ENCODE measurements at regions not wholly inside any gene's neighbourhood (a gene's known extent, or its start where the extent isn't known, plus 50 kb on each side); places are given as distances from the start of the nearest gene placed in this dataset.

DNA sequence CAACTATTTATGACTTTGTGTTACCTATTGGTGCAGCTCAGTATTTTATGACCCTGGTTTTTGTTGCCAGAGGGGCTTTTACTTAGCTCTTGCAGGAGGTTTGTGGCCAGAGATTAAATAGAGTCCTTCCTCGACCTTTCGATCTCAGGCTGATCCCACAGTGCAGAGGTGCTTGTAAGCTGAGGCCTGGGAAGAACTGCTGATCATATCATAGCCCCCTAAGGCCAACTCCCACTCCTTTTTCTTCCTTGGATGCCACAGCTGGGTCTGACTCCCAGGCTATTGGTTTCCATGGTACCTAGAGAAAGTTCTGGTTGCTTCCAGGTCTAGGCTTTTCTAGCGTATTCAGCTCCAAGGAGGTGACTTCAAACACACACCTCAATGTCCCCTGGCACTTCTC is 324.9 kb downstream of the FOXO1 start:
- TF ChIP-seq, protein P1, sequence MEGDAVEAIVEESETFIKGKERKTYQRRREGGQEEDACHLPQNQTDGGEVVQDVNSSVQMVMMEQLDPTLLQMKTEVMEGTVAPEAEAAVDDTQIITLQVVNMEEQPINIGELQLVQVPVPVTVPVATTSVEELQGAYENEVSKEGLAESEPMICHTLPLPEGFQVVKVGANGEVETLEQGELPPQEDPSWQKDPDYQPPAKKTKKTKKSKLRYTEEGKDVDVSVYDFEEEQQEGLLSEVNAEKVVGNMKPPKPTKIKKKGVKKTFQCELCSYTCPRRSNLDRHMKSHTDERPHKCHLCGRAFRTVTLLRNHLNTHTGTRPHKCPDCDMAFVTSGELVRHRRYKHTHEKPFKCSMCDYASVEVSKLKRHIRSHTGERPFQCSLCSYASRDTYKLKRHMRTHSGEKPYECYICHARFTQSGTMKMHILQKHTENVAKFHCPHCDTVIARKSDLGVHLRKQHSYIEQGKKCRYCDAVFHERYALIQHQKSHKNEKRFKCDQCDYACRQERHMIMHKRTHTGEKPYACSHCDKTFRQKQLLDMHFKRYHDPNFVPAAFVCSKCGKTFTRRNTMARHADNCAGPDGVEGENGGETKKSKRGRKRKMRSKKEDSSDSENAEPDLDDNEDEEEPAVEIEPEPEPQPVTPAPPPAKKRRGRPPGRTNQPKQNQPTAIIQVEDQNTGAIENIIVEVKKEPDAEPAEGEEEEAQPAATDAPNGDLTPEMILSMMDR (IDR thresholded peaks at IDR 0.05; ENCODE audit: insufficient read depth, low read length, poor library complexity, severe bottlenecking), result no peak
- TF ChIP-seq EZH2phosphoT487 (conservative IDR thresholded peaks at IDR 0.05; ENCODE audit: low read length), result no peak

Data from SU-DHL-6 (cell line).